Activated gamma-delta T cell treated with anti-CD3 and anti-CD28 coated beads, Interleukin-2, amount 50 U/mL, for 16 hours (primary cell): ENCODE measurements at regions not wholly inside any gene's neighbourhood (a gene's known extent, or its start where the extent isn't known, plus 50 kb on each side); places are given as distances from the start of the nearest gene placed in this dataset.

Experiments
- DNase-seq: peaks from one replicate; pipeline ENCODE4 v3.0.0-alpha.2; 2020; ENCODE audit warnings: low read depth

DNA sequence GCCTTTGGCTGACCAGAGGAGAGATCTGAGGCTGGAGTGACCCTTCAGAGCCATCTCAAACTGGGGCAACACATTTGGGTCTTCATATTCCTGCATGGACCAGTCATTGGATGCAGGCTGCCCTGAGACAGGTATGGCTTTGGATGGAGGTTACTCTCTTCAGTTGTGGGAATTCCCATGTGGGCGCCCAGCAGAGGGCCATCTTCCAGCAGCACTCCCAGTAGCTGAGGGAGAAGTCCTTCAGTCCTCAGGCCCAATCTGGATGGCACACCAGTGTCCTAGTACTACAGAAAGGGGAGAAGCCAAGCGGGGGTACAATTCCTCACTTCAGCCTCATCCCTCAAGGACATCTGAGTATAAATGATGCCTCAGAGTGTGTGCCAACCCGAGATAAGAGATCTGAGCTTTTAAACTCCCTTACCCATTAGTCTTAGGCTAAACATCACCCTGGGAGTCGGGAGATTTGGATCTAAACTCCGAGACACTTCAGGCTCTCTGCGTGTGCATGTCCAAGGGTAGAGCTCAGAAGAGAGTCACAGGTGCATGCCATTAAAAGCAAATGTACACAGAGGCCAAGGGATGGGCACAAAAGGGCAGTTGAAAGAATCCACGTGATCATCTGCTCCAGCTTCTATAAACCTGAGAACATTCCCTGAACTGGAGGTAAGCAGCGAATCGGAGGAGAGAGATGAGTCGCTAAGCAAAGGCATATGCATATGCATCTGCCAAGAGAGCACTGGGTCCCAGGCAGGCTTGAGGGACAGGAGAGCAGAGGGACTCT lies 204.6 kb downstream of the CD83 start:
- DNase-seq: no peak

DNA sequence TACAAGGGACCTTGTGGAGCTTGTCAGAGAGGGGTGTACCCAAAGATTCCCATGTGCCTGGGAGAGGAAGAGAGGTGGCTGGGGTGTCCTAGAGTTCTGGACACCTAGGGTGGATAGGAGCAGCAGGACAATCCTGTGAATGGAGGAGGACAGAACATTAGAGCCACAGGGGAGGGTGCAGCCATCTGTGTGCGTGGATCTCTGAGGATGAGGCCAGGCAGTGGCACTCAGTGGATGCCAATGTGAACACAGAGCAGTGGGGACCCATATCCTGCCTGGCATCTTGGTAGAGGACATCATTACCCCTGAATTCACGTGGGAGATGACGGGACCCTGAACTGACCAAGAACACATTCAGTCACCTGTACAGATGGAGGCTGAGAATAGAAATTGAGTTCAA lies 205.3 kb downstream of the CD83 start:
- no peak for DNase-seq

DNA sequence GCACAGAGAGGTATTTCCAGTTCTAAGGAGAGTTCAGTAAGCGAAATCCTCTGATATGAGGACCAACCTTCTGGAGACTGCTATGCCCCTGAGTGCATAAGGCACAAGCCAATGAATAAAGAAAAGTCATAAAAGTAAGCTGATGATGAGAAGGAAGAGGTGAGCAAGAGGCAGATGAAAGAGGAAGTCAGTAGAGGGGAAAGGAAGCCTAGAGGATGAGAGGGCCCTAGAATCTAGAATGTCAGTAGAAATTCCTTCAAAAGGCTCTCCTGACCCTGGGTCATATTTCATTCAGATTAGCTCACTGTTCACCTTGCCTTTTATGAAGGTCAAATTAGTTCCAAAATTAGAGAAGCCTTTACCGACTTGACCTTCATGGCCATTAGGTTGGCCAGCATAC lies 209.2 kb downstream of the CD83 start:
- no peak for DNase-seq

DNA sequence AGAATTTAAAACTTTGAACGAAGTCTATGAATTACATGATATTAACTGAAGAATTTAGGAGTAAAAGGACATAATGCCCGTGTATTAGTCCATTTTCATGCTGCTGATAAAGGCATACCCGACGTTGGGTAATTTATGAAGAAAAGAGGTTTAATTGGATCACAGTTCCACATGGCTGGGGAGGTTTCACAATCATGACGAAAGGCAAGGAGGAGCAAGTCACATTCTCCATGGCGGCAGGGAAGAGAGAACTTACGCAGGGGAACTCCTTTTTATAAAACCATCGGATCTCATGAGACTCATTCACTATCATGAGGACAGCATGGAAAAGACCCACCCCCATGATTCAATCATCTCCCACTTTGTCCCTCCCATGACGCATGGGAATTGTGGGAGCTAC lies 210.6 kb downstream of the CD83 start:
- DNase-seq: no peak

DNA sequence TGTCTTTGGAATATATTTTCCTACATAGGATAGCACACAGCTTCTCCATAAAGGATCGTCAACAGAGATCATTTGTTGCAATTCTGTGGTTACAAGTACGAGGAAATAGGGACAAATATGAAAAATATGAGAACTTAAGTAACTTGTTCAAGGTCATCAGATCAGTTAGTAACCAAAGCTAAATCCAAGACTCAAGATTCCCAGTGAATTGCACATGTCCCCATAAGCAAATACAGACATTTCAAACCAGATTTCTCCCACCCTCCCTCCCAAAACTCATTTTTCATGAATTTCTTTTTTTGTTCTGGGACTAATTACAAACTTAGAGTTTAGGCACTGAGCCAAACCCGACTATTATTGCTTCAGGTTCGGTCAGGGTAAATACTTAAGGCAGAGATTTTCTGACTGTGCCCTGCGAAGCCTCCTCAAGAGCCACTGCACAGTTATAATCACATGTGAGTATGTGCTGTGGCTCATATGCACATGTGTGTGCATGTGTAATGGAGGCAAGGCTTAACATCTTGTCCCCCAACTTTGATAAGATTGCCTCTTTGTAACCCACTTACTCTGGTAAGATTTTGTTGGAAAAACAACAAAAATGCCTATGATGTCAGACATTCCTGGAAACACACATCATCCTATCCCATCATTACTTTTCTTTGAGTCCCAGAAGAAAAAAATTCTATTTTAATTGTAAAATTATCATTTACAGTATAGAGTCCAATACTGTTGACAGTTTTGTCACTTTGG lies 216.2 kb downstream of the CD83 start:
- DNase-seq: no peak

DNA sequence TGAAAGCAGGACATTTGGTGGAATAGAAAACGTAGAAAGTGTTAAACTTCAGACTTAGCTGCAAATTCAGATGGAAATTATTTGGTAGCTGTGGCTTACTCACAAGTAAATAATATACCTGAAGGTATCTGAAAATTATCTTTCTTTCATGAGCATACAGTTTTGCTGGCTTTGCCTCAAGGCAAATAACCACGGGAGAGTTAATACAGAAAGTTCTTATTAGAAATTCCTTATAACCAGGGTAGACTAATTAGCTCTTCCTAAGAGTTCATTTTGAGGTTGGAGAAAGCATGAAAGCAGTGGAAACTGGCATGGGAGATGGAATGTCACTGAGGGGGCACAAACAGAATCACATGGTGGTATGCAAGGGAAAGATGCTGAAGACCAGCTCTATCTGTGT lies 217.5 kb downstream of the CD83 start:
- no peak for DNase-seq

DNA sequence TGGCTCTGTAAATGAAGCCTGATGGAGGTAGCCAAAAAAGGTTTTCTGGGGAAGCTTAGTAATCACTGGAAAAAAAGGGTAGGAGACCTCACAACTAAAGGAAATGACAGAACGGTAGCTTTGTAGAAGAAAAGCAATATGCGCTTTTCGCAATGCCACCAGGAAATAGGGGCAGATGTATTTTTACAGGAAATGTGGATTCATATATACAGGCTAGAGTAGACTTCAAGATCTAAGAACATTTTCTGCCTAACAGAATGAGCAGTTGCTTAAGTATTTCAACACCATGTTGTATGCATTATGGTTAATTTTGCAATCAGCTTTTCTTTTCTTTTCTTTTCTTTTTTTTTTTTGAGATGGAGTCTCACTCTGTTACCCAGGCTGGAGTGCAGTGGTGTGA lies 219.6 kb downstream of the CD83 start:
- DNase-seq: no peak

DNA sequence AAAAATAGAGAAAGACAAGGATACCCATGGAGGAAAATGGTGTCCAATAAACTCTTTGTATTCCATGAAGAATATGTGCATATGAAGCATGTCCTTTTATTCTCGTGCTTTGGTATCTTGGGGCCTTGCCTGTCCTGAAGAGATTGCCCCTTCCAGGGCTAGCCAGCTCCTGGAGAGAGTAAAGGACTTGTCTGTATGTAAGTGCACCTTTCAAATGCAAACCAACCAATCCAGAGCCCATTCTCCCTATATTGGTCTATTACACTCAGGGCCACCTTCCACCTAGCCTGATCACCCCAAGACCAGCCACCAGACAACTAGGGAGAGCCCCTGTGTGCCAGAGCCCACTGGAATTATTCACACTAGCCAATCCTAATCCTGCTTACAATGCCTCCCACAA lies 221.6 kb downstream of the CD83 start:
- DNase-seq: no peak

DNA sequence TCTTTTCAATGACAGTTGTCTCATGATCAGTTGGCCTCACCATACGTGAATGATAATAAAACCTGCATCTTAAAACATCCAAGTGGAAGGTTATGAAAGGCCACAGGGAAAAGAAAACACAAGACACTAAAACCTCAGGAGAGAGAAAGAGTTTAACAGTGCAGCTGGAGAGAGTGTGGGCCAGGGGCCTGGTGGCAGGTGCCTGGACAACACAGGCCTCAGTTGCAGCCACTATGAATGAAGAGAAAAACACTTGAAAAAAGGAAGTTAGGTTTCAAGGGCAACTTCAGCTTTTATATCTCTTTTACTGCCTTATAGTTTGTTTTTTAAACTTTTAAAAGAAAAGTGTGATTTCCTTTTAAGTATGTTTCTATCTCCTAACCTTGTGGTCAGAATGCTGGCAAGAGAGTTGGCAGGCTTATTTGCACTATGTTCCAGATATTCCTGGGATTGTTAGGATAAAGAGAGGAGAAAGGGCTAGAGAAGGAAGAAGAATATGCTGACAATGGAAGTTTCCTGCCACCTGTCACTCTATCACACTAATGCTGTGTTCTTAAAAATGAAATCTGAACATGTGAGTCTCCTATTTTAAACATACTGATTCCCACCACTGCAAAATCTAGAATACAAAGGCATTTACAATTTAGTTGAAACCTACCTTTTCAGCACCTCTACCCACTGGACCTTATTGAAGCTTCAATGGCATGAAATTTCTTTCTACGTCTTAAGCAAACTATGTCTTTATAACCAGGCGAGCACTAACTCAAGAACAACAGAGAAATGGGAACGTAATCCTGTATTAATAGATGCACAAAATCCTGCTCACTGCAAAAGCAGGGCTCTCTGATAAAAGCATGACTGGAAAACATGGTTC lies 222.4 kb downstream of the CD83 start:
- DNase-seq: no peak

DNA sequence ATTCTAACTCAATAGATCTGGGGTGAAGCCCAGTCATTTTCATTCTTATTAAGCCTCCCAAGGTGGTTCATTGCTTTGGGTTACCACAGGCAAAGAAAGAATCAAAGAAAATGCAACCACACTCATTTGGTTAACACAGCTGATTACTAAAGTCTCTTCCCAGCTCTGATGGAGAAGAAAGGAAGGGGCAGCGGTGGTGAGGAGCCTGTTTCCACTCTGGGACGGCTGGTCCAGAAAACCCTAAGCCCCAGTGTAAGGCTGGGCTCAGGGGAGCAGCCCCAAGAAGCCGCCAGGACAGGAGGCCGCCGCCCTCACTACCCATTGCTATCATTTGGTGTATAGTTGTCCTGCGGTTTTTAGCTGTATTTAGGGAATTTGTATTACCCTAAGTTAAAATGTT lies 226.9 kb downstream of the CD83 start:
- no peak for DNase-seq

DNA sequence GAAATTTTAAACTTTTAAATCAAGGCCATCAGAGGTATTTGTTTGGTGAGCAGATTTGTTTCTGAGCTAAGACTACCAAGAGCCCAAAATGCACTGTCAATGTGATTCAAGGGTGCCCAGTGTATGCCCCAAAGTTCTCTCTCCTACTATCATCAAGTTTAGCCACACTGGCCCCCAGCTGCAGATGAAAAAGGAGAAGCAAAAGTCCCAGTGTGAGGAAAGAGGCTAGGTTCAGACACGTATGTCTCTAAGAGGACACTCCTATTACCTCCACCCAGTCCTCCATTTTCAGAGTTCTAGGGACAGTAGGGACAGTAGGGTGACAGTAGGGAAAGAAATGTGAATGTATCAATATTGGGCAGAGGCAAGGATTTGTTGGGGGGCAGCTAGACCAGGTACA lies 230.8 kb downstream of the CD83 start:
- no peak for DNase-seq

DNA sequence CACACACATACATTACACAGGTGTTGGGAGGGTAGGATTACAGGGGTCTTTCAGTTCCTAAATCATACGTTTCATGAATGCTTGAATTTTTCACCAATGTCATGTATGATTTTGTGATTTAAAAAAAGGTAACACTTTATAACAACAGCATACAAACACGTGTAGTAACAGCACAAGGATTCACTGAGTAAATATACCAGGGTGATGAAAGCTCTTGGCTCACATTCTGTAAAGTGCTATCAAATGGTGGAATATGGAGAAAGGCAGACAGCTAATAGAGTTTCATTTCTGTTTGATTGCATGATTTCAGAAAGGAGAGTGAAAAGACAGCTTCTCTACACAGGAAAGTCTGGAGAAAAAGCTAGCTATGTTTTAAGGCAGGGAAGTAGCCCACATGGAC lies 231.9 kb downstream of the CD83 start:
- no peak for DNase-seq

DNA sequence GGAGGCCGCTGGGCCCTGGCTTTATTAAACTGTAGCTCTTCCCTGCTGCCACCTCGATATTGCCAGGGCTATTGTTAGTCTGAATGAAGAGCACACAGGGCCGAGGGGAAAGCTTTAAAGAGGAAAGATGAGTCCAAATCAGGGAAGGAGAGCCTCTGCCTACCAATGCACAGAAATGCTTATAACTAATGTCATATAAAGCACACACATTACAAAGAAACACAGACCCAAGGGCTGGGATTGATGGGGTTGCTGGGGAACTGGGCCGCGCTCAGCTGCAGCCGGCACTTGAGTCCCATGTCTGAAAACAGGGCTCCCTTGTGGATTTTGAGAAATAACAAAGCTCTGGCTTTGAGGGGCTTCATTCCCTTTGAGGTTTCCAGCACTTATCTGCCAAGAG lies 232.6 kb downstream of the CD83 start:
- DNase-seq: no peak

DNA sequence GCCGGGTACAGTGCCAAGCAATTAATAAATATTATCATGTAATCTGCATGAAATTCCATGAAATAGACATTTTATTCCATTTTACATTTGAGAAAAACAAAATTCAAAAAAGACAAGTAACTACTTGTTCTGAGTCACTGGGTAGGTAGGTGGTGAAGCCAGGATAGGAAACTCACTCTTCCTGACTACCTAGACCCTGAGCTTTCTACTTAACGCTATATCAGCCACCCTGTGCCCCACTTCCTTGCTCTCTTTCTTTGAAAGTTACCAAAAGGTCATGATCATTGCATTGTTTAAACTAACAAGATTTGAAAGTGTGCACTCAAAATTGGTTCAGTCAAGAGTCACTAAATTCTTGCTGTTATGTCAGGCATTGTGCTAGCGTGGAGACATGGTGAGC lies 235.7 kb downstream of the CD83 start:
- DNase-seq: no peak

DNA sequence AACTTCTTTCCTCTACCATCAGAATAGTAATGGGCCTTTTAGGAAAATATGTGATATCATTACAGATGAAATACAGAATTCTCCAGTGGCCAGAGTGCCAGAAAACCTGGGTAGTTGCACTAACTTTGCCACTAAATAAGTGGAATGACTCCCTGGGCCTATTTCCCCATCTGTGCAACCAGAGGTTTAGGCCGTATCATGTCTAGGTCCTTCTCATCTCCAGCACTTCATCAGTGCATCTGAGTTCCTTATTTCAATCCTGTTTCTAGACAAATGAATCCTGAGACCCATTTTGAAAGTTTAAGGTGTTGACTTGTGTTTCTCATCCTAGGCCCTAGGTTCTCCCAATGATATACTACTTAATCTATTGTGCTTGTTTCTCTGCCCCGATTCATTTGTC lies 236.2 kb downstream of the CD83 start:
- no peak for DNase-seq

DNA sequence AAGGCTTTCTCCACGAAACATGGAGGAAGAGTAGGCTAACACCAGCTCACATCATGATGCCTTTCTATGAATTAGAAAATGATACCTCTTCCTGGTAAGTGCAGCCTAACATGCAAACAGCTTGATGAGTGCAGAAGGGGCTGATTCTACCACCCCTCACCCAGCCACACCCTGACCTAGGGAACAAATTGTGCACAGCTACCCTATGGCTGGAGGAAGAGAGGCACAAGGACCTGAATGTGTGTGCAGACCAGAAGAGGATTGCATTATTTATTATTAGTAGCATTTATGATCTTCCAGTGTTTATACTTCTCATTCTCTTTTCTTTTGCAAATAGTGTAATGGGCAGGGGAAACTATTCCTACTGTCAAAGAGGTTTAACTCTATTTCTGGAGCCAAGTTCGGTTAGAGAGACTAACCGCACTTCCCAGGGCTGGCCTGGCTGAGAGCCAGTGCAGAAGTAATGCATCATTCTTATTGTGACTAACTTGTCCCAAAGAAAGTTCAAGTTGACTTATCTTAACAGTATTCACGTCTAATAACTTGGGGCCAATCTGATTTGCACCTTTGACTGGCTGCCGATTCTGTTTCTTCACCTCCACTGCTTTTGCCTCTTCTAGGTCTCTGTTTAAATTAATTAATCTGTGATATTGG lies 237.5 kb downstream of the CD83 start:
- no peak for DNase-seq

DNA sequence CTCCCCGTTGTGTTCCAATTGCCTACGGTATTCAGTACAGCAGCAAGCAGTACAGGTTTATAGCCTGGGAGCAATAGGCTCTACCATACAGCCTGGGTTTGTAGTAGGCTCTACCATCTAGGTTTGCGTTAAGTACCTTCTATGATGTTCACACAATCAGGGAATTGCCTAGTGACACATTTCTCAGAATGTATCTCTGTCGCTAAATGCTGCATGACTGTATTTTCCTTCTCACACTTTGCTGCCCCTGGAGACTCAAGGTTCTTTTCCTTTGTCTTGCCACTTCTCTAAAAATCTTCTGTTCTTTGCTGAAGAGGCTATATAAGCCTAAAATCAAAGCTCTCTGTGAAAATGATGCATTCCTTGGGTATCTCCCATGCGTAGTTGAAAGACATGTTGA lies 241.9 kb downstream of the CD83 start:
- DNase-seq: no peak

DNA sequence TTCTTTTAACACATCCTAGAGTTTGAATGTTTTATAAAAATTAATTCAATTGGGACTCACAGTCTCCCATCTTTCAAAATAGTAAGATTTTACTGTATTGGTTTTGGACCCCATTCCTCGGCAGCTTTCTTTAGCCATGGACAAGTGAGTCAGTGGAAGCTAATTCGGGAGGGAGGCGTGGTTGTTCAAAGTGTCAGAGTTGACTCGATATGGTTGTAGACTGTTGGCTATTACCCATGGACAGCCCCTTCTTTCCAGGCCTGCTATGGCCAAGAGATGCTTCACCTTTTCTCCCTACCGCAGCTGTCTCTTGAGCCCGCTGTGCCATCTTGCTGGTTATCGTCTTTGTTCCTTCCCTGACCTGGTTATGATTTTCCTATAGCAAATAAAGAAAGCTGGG lies 243.0 kb downstream of the CD83 start:
- no peak for DNase-seq

DNA sequence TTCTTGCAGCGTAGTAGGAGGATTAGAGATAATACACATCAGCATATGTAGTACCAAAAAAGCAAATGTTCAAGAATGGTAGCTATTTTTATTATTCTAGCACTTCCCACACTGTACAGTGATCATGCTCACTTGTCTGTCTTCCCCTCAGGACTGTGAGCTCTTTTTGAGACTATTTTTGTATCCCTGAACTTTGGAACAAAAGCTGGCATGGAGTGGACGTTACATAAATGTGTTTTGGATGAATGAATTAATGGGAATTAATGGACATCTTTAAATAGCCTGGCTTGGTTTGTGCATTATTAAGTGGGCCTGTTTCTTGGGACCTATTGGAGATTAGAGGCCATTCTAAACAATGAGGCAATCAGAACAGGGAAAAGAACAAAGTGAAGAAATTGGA lies 243.7 kb downstream of the CD83 start:
- DNase-seq: no peak

DNA sequence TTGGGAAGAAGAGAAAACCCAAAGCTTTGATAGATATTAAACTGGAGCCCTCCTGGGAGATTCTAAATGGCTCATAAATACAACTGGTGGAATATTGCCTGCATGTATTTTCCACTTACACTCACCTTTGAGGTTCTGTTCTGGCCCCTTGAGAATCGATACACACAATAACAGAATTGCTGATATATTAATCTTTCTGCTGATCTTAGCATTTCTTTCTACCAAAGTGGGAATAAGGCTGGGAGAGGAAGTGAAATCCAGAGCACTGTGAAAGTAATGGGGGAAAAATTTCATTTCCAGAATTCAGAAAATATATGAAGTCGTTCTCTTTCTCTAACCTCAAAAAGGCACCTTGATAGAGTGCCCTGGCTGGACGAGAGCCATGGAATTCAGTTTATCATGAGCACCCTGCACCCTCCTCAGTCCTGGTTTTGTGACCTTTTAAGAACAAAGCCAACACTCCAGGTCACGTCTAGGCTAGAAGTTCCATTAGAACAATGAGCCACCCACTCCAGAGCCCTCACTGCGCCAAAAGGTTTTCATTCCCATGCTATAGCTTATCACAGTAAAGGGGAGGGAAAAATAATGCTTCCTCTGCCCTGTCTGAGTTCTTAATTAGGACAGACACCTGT lies 244.5 kb downstream of the CD83 start:
- no peak for DNase-seq

DNA sequence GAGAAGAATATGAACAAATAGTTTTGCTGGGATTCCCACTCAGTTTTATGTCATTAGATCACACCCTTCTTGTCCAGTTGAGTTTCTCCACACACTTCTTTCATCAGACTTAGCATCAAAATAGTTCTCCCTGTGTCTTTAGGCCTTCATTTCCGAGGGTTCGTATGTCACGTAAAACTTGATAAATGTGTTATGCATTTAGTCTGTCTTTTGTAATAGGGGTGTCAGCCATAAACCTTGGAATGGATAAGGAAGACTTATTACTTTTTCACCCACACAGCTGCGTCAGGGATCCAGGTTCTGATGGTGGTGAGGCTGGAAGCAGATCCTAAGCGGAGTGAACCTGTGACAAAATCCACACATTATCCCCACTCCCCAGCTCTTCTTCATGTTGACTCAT lies 246.8 kb downstream of the CD83 start:
- DNase-seq: no peak

DNA sequence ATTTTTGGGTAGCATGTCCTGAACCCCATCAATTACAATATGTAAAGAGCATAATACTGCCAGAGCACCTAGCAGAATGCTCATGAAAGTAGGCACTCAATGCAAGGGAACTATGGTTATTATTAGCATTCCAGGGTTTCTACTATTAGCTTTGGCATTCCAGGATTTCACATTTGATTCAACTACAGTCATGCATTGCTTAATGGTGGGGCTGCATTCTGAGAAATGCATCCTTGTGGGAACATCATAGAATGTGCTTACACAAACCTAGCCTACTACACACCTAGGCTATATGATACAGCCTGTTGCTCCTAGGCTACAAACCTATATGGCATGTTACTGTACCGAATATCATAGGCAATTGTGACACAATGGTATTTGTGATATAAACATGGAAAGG lies 247.8 kb downstream of the CD83 start:
- DNase-seq: no peak
